Panc1 (cell line): ENCODE measurements at regions not wholly inside any gene's neighbourhood (a gene's known extent, or its start where the extent isn't known, plus 50 kb on each side); places are given as distances from the start of the nearest gene placed in this dataset.

ENCODE experiments used
- ATAC-seq: fragments of 200-7000 bp; cut with Tn5 transposase; 2 replicates; pipeline ENCODE4 v1.9.1; 2020; ENCODE audit warnings: mild to moderate bottlenecking, moderate library complexity
- BruUV-seq: library from RNA; stranded (reverse); fragments of 400-500 nt; replicated peaks from 2 replicates; lab custom pipeline; 2021; lab: Mats Ljungman, UMichigan
- CTCF ChIA-PET: fragments of 300-600 bp; sonication (Branson Sonifier 250); formaldehyde crosslinking; loops from one replicate; lab custom pipeline; 2022; ENCODE audit warnings: antibody characterized with exemption; lab: Charles Lee
- POLR2A ChIA-PET: fragments of 300-600 bp; sonication (Branson Sonifier 250); formaldehyde crosslinking; loops from one replicate; lab custom pipeline; 2022; ENCODE audit warnings: antibody characterized with exemption; lab: Charles Lee
- DNase-seq: peaks from one replicate; pipeline ENCODE4 v3.0.0-alpha.2; 2010; ENCODE audit warnings: low read depth, low spot score
- H3K27ac ChIP-seq: 2 replicates; pipeline ENCODE4 v1.5.1; 2011; ENCODE audit warnings: mild to moderate bottlenecking, low read length, inconsistent platforms
- H3K27me3 ChIP-seq: fragments of 200-500 bp; sonication (Bioruptor generic); 2 replicates; pipeline ENCODE4 v1.6.0; 2014; ENCODE audit warnings: low read length, inconsistent platforms; ENCODE audit not compliant: control insufficient read depth, insufficient read depth
- H3K36me3 ChIP-seq: fragments of 200-500 bp; sonication (Bioruptor generic); 2 replicates; pipeline ENCODE4 v1.5.1; 2014; ENCODE audit warnings: inconsistent platforms, mild to moderate bottlenecking, low read length, moderate library complexity; ENCODE audit not compliant: control insufficient read depth, insufficient read depth
- H3K4me1 ChIP-seq: 2 replicates; pipeline ENCODE4 v1.5.1; 2011; ENCODE audit warnings: inconsistent platforms, mild to moderate bottlenecking, low read length, moderate library complexity; ENCODE audit not compliant: control insufficient read depth, insufficient read depth
- H3K4me3 ChIP-seq, 2 experiments: 2 replicates each; pipeline ENCODE4 v1.5.1; 2011 to 2012; ENCODE audit warnings: low read depth in 2 of 2, low read length in 2 of 2, mild to moderate bottlenecking in 2 of 2, inconsistent platforms in 1 of 2, moderate library complexity in 1 of 2
- H3K9me3 ChIP-seq: fragments of 200-500 bp; sonication (Bioruptor generic); 2 replicates; pipeline ENCODE4 v1.5.1; 2014; ENCODE audit warnings: low read depth, mild to moderate bottlenecking, inconsistent platforms, low read length, moderate library complexity; ENCODE audit not compliant: control insufficient read depth, insufficient read depth
- POLR2AphosphoS5 ChIP-seq: IDR thresholded peaks from 2 replicates; pipeline ENCODE4 v1.6.1; 2012; ENCODE audit warnings: mild to moderate bottlenecking, low read depth, low read length, moderate library complexity
- SIN3A ChIP-seq: IDR thresholded peaks from 2 replicates; pipeline ENCODE4 v1.6.1; 2012; ENCODE audit warnings: low read depth, mild to moderate bottlenecking, low read length, moderate library complexity, borderline replicate concordance; ENCODE audit not compliant: insufficient read depth
- TCF7L2 ChIP-seq: IDR thresholded peaks from 2 replicates; pipeline ENCODE4 v1.6.1; 2011; ENCODE audit warnings: mild to moderate bottlenecking, low read depth, low read length, inconsistent platforms
- in situ Hi-C: cut with HindIII; loops from 2 replicates; pipeline ENCODE4 v1.10.0; 2016; ENCODE audit warnings: low sequenced_read_pairs, low pct_unique_long_range_greater_than_20kb
- intact Hi-C: fragments of 100-400 bp; cut with micrococcal nuclease; formaldehyde crosslinking; loops from one replicate; pipeline ENCODE4 v1.10.0; 2022; ENCODE audit not compliant: unreplicated experiment
- TF ChIP-seq, protein P1 (sequence below), 2 experiments: IDR thresholded peaks; 2 replicates each; pipeline ENCODE4 v1.6.1; 2011 to 2012; ENCODE audit warnings: low read depth in 2 of 2, control low read depth in 1 of 2, low read length in 1 of 2, mild to moderate bottlenecking in 1 of 2, moderate library complexity in 1 of 2; ENCODE audit not compliant: insufficient read depth in 1 of 2
- TF ChIP-seq, protein P2 (sequence below): fragments of 450-650 bp; IDR thresholded peaks from 2 replicates; pipeline ENCODE4 v1.5.1; 2017; ENCODE audit warnings: mild to moderate bottlenecking

DNA sequence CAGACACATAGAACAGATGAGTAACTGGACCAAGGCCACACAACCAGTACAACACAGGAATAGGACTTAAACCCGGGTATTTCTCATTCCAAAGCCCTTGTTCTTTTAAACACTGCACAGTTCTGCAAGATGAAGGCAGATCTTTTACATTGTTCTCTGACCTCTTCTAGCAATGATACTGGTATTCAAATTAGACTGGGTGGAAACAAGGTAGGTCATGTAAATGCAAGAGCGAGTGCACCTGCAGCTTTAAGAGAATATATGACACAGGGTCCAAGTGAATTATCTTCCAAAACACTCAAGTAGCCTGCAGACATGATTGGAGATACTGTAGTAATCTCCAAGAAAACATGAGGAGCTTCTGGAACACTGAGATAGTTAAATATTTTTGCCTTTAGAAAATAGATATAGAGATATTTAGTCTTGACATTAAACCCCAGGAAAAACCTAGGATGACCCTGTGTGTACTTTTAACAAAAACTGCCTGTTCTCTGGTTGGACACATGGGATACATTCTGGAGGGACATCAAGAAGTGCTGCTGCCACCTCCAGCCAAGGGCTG, 130.6 kb upstream of the EPB41L4A start:
- Histone ChIP-seq H3K36me3 (no peaks in the 10 kb centered on the region), H3K27ac (no peak overlapping the region), H3K4me3 (no peak overlapping the region), H3K4me1 (no peaks in the 10 kb centered on the region), H3K9me3 (no peaks in the 10 kb centered on the region), H3K27me3 (no peaks in the 10 kb centered on the region)
- intact Hi-C loops (loop anchor here (5.0 kb wide), 1 partner anchor 298 kb away; no protein-coding TSS in a partner anchor), in situ Hi-C loops (no loop called here)
- BruUV-seq = no TSS peak
- no peak for TF ChIP-seq POLR2AphosphoS5
- no peak for TF ChIP-seq TCF7L2
- TF ChIP-seq, protein P1, sequence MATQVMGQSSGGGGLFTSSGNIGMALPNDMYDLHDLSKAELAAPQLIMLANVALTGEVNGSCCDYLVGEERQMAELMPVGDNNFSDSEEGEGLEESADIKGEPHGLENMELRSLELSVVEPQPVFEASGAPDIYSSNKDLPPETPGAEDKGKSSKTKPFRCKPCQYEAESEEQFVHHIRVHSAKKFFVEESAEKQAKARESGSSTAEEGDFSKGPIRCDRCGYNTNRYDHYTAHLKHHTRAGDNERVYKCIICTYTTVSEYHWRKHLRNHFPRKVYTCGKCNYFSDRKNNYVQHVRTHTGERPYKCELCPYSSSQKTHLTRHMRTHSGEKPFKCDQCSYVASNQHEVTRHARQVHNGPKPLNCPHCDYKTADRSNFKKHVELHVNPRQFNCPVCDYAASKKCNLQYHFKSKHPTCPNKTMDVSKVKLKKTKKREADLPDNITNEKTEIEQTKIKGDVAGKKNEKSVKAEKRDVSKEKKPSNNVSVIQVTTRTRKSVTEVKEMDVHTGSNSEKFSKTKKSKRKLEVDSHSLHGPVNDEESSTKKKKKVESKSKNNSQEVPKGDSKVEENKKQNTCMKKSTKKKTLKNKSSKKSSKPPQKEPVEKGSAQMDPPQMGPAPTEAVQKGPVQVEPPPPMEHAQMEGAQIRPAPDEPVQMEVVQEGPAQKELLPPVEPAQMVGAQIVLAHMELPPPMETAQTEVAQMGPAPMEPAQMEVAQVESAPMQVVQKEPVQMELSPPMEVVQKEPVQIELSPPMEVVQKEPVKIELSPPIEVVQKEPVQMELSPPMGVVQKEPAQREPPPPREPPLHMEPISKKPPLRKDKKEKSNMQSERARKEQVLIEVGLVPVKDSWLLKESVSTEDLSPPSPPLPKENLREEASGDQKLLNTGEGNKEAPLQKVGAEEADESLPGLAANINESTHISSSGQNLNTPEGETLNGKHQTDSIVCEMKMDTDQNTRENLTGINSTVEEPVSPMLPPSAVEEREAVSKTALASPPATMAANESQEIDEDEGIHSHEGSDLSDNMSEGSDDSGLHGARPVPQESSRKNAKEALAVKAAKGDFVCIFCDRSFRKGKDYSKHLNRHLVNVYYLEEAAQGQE (IDR thresholded peaks at IDR 0.05; ENCODE audit: insufficient read depth in 1 of 2, low read depth in 2 of 2, low read length in 1 of 2) = no peak
- TF ChIP-seq SIN3A = no peak
- TF ChIP-seq, protein P2, sequence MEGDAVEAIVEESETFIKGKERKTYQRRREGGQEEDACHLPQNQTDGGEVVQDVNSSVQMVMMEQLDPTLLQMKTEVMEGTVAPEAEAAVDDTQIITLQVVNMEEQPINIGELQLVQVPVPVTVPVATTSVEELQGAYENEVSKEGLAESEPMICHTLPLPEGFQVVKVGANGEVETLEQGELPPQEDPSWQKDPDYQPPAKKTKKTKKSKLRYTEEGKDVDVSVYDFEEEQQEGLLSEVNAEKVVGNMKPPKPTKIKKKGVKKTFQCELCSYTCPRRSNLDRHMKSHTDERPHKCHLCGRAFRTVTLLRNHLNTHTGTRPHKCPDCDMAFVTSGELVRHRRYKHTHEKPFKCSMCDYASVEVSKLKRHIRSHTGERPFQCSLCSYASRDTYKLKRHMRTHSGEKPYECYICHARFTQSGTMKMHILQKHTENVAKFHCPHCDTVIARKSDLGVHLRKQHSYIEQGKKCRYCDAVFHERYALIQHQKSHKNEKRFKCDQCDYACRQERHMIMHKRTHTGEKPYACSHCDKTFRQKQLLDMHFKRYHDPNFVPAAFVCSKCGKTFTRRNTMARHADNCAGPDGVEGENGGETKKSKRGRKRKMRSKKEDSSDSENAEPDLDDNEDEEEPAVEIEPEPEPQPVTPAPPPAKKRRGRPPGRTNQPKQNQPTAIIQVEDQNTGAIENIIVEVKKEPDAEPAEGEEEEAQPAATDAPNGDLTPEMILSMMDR = no peak
- no peak for ATAC-seq
- POLR2A ChIA-PET = no interaction called here
- DNase-seq = no peak
- CTCF ChIA-PET = no interaction called here

DNA sequence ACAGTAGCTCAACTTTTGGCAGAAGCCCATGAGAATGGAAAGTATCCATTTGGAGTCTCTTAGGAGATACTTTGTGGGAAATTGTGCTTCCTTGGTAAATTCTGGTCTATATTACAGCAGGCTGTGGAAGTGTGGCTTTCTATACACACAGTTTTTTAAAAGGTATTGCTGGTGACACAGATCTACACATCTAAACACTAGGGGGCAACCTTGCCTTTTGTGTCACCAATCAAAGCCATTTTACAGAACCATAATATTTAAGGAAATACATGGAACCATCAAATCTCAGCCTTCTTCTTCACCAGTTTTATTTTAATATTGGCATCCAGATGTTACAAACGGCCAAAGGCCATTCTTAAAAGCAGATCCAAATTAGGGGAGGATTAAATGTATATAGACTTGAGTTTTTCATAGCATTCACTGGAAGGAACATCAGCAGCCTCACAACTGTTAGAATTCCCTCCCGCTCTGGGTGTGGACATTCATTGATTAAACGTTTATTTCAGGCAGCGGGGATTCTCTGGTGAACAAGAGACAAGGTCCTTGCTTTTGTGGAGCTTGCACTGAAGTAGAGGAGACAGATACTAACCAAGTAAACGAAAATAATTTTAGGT, 132.4 kb upstream of the EPB41L4A start:
- Histone ChIP-seq H3K9me3 (no peaks in the 10 kb centered on the region), H3K4me3 (no peak overlapping the region), H3K27ac (no peak overlapping the region), H3K4me1 (no peaks in the 10 kb centered on the region), H3K27me3 (no peaks in the 10 kb centered on the region), H3K36me3 (no peaks in the 10 kb centered on the region)
- DNase-seq (peak; percentile 39), ATAC-seq (peak; percentile 79)
- intact Hi-C loops (loop anchor here (1.0 to 5.0 kb wide), 2 partner anchors 206 to 296 kb away; no protein-coding TSS in a partner anchor), in situ Hi-C loops (no loop called here)
- POLR2A ChIA-PET = no interaction called here
- no peak for TF ChIP-seq TCF7L2
- TF ChIP-seq, protein P2 = peak; percentile 76
- BruUV-seq = no TSS peak
- CTCF ChIA-PET = interaction anchor here (2.5 kb wide), 1 partner anchor 206 kb away, joined by 8 read pairs; no protein-coding TSS in a partner anchor
